ENCODE measurements at regions not wholly inside any gene's neighbourhood (a gene's known extent, or its start where the extent isn't known, plus 50 kb on each side); places are given as distances from the start of the nearest gene placed in this dataset.

DNA sequence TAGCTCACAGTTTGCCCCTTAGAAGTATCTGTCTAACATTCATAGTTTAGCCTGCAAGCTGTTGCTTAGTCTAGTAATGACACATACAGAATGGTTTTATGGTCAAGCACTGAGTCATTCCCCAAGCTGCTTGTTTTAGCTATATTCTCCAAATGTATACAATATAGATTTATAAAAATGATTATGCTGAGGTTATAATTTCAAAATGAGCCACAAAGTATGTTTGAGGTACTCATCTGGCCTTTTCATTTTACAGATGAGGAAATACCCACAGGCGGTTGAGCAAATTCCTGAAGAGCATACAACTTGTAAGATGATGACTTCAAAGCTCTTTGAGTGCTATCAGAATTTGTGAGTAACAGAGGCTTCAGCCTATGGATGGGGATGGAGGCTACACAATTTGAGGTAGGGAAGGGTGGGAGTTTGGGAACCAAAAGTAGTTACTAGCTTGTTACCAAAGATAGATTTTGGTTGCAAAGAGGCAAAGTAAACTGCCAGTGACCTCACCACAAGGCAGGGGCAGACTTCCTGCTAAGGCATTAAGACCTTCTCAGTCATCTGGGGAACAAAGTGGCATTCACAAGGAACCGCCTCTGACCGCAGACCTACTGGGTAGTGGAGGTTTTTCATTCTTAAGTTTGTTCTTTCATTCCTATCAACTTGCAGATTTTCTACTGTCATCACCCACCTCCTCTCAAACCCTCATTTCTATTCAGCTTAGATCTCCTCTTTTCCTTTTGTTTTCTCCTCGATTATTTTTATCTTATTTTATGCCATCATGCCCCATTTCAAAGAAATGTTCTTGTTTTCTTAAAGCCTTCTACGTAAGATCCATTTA lies 257.2 kb upstream of the NECTIN3 start:
- DNase-seq (ENCODE audit: low spot score) (no peak), ATAC-seq (no peak)
- intact Hi-C loops (cut with DNase I), result no loop called here

DNA sequence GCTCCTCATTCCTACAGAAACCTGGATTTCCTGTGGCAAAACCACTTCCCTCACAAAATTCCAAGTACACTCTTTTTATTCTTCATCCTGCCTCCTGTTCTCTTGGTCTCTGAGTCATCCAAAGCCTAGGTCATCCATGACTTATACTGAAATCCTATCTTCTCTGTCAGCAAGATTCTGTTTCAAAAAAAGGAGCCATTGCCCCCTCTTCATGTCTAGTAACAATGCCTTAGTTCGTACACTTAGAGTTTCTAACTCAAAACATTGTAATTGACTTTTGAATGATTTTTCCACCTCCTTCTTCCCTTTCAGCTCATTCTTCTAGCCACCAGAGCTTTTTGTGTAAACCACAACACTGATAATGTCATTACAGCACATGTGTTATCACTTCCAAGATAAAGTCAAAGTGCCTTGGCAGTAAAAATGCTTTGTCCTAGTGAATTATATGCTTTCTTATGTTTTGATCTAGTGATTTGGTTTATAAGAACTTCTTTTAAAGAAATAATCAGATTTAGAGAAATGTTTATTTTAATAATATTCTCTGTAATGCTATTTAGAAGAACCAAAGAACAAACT lies 256.5 kb upstream of the NECTIN3 start:
- ATAC-seq (no peak), DNase-seq (ENCODE audit: low spot score) (no peak)
- intact Hi-C loops (cut with DNase I), result no loop called here

DNA sequence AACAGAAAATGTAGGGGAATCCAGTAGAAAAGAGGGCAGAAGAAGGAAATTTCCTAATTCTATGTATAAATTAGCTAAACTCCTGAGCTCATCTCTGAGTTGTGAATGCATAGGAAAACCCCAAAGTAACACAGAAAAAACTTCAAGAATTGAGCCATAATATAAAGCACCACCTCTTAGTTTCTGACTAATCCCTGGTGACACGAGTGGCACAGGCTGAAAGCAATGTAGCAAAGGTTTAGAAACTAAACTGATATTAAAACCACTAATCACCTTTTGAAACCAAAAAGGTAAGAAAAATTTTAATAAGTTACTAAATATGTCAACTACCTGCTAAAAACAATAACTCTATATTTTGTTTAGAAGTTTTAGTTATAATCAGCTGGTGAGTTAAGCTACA lies 255.6 kb upstream of the NECTIN3 start:
- no peak for DNase-seq (ENCODE audit: low spot score)

DNA sequence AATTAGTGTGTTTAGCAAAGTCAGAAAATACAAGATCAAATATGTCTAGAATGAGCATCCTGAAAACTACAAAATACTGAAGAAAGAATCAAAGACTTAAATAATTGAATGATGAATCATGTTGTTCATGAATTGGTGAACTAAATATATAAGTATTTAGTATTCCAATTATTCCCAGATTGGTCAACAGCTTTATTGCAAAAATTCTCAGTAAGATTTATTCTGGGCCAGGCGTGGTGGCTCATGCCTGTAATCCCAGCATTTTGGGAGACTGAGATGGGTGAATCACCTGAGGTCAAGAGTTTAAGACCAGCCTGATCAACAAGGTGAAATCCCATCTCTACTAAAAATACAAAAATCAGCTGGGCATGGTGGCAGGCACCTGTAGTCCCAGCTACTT lies 250.0 kb upstream of the NECTIN3 start:
- ATAC-seq, result no peak

More for the DNA sequence above, 255.6 kb upstream of the NECTIN3 start:
- intact Hi-C loops (cut with DNase I), result no loop called here
- no peak for ATAC-seq

GRCh38 chr3:110822971-110823370 lies 248.6 kb upstream of the NECTIN3 start:
- no peak for ATAC-seq
- DNase-seq (ENCODE audit: low spot score), result no peak
- intact Hi-C loops (cut with DNase I), result no loop called here

More for the DNA sequence above, 250.0 kb upstream of the NECTIN3 start:
- no peak for DNase-seq (ENCODE audit: low spot score)
- intact Hi-C loops (cut with DNase I), result no loop called here

DNA sequence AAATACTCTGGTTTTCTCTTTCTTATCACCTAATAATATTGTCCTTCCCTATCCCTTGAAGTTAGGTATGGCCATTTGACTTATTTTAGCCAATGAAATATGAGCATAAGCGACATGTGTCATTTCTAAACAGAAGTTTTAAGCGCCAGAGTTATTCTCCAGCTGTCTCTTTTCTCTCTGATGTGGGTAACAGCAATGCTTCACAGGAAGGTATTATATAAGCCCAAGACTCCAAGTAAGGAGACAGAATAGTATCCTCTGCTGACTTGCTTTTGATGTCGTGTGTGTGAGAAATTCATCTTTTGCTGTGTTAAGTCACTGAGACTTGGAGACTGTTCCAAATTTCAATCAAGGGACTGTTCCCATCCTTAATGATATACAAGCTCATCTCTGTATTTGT lies 224.6 kb upstream of the NECTIN3 start:
- intact Hi-C loops (cut with DNase I), result no loop called here

GRCh38 chr3:110849064-110849463 lies 222.6 kb upstream of the NECTIN3 start:
- no peak for ATAC-seq
- intact Hi-C loops (cut with DNase I), result no loop called here
- no peak for DNase-seq (ENCODE audit: low spot score)

More for the DNA sequence above, 224.6 kb upstream of the NECTIN3 start:
- DNase-seq (ENCODE audit: low spot score), result no peak
- ATAC-seq, result no peak

DNA sequence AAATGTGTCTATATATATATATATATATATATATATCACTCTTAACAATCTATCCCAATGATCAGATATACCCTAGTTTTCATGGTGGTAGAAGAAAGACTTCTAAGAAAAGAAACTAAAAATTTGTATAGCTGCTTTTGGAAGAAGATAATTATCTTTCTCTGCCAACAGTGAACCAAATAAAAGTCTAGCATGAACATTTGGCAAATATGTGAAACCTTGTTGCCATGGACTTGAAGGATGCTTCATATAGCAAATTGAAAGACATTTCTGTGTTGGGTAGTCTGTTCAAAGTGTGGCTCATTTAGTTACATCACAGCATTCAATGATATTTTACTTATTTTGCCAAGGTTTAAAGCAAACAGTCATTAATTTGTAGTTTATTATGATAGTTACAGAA lies 219.9 kb upstream of the NECTIN3 start:
- DNase-seq (ENCODE audit: low spot score) (no peak), ATAC-seq (no peak)
- intact Hi-C loops (cut with DNase I), result no loop called here

- no peak for ATAC-seq
- DNase-seq (ENCODE audit: low spot score), result no peak
- intact Hi-C loops (cut with DNase I), result no loop called here
These were observed 216.4 kb upstream of the NECTIN3 start for GRCh38 chr3:110855207-110855606.

GRCh38 chr3:110856916-110857315 lies 214.7 kb upstream of the NECTIN3 start:
- intact Hi-C loops (cut with DNase I), result no loop called here
- DNase-seq (ENCODE audit: low spot score) (no peak), ATAC-seq (no peak)

GRCh38 chr3:110858549-110858948 lies 213.1 kb upstream of the NECTIN3 start:
- DNase-seq (ENCODE audit: low spot score), result no peak
- ATAC-seq, result no peak
- intact Hi-C loops (cut with DNase I), result no loop called here

DNA sequence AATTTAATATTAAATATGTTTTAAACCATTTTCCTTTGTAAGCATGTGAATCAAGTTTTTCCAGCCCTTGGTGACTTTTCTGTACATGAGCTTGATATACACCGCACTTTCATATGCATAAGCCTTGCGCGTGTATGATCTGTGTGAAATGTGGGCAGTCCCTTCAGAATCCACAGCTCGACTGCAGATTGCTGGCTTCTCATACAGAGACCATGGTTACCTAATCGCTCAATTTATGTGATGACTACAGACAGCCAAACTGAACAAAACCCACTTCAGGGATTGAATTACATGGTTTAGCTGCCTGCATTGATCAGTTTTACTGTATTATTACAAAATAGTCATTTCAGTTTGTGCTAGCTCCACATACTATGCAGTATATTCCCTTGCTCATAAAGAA lies 212.3 kb upstream of the NECTIN3 start:
- ATAC-seq (no peak), DNase-seq (ENCODE audit: low spot score) (no peak)
- intact Hi-C loops (cut with DNase I), result no loop called here

DNA sequence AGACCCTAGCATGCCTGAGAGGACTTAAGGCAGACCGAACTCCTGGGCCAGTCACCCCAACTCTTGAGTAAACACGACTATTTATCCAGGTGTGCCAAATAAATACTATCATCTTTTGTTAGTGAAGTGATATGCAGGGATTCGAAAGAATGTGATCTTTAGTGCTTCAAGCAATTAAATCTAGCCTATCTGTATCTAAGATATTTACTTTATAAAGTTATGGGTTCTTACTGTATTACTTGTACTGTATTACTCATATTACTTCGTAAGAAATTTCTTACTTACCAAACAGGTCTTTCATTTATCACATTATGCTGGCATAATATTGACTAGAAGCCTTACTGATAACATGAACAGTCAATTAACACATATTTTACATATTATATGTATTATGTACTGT lies 211.6 kb upstream of the NECTIN3 start:
- ATAC-seq, result no peak
- intact Hi-C loops (cut with DNase I), result no loop called here
- DNase-seq (ENCODE audit: low spot score), result no peak

DNA sequence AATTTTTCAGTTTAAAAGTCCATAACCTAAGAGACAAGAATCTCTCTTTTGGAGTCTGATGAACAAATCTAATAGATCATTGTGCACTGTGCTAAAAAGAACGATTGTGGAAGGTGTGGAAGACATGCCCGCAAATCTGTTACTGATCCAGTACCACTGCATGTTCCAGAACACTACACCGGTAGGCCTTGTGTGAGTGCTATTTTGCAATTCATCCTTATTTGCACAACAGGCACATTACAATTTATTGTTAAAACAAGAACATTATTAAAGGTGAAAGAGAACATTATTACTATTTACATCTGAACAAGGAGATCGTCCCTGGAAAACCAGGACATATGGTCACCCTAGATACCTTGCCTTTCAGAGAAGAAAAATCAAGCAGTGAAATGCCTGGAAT lies 205.7 kb upstream of the NECTIN3 start:
- DNase-seq (ENCODE audit: low spot score), result no peak
- no peak for ATAC-seq
- intact Hi-C loops (cut with DNase I), result no loop called here

GRCh38 chr3:110868106-110868505 lies 203.5 kb upstream of the NECTIN3 start:
- intact Hi-C loops (cut with DNase I), result no loop called here
- DNase-seq (ENCODE audit: low spot score) (no peak), ATAC-seq (no peak)

- no peak for ATAC-seq
- intact Hi-C loops (cut with DNase I), result no loop called here
- no peak for DNase-seq (ENCODE audit: low spot score)
These were observed 201.9 kb upstream of the NECTIN3 start for GRCh38 chr3:110869736-110870135.

DNA sequence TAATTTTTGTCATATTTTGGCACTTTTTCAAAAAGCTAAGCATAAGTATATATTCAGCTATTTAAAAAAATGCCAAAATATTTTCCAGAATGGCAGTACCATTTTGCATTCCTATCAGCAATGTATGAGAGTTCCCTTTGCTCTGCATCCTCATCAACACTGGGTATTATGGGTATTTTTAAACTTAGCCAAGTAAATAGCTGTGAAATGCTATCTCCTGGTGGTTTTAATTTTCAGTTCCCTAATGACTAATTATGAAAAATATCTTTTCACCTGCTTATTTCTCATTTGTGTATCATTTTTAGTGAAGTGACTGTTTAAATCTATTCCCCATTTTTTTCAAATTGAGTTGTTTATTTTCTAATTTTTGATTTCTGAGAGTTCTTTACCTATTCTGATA lies 199.7 kb upstream of the NECTIN3 start:
- intact Hi-C loops (cut with DNase I), result no loop called here
- ATAC-seq (no peak), DNase-seq (ENCODE audit: low spot score) (no peak)

DNA sequence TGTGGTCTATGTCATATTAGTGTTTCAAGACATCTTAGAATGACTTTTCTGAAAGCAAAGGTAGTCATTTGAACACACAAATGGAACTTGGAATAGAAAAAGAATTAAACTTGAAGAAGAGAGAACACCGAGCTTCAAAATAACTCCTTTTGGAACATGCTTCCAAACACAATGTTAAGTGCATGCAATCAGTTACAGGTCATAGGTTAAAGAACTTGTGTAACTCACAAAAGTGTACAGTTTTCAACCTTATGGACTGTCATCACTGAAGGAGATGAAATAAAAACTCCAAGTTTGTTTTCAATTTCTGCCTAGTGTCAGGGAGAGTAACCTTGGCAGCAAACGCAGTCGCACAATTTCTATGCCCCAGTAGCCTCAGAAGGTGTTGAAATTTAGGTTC lies 192.9 kb upstream of the NECTIN3 start:
- ATAC-seq, result no peak
- no peak for DNase-seq (ENCODE audit: low spot score)
- intact Hi-C loops (cut with DNase I), result no loop called here

GRCh38 chr3:110881069-110881468 lies 190.5 kb upstream of the NECTIN3 start:
- DNase-seq (ENCODE audit: low spot score), result no peak
- no peak for ATAC-seq
- intact Hi-C loops (cut with DNase I), result no loop called here

DNA sequence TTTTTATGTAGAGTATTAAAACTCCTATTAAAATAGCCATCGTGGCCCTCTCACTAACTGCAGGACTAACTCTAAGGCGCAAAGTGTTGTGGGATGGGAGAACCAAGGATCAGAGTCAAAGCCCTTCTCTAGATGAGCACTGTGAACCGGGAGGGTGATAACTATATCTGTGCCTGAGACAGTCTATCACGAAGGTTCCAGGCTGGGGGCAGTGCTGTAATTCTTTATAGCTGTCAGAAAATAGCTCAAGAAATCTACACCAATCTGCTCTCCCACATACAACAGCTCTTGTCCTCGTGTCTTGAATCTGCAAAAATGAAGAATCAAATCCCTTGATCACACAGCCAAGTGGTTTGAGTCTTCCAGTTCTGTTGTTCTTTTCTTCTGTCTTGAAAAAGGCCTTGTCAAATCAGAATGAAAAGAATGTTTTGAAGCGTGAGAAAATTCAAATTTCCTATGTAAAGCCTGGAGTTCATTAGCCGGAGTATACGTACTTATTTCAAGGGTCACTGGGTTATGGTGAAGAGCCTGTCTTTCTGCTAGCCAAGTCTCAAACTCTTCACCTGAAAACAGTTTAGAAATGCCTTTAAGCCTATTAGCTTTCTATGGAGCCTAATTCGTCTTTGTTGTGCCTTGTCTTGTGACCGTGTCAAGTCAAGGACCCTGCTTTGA lies 185.3 kb upstream of the NECTIN3 start:
- DNase-seq (ENCODE audit: low spot score), result no peak
- intact Hi-C loops (cut with DNase I), result no loop called here
- no peak for ATAC-seq
